ENCODE measurements at regions not wholly inside any gene's neighbourhood (a gene's known extent, or its start where the extent isn't known, plus 50 kb on each side); places are given as distances from the start of the nearest gene placed in this dataset.

DNA sequence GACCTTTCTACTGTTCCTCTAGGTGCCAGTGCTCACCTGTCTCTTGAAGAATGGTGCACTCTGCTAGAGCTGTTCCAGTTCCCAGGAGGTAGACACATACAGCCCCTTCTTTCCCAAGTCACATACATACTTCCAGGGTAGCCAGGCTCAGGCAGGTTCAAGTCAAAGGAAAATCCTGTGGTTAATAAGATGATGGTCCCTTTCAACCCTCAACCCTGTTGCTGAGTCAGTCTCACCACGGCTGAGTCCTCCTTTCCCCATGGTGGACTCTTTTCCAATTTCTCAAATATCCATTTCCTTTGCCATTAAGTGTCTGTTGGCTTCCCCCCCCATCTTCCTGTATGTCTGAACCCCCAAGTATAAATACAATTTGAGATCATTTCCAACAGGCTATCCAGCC is 56.1 kb upstream of the ACAN start:
- TF ChIP-seq CTCF (IDR thresholded peaks at IDR 0.05) = no peak
- TF ChIP-seq EZH2 (IDR thresholded peaks at IDR 0.05) = no peak
- TF ChIP-seq EZH2phosphoT487 (IDR thresholded peaks at IDR 0.05) = no peak

Measured in neural progenitor cell (in vitro differentiated cells).